ENCODE measurements at regions not wholly inside any gene's neighbourhood (a gene's known extent, or its start where the extent isn't known, plus 50 kb on each side); places are given as distances from the start of the nearest gene placed in this dataset.
A peak's percentile ranks its signal among the peaks of the same experiment; 100 is the strongest.

DNA sequence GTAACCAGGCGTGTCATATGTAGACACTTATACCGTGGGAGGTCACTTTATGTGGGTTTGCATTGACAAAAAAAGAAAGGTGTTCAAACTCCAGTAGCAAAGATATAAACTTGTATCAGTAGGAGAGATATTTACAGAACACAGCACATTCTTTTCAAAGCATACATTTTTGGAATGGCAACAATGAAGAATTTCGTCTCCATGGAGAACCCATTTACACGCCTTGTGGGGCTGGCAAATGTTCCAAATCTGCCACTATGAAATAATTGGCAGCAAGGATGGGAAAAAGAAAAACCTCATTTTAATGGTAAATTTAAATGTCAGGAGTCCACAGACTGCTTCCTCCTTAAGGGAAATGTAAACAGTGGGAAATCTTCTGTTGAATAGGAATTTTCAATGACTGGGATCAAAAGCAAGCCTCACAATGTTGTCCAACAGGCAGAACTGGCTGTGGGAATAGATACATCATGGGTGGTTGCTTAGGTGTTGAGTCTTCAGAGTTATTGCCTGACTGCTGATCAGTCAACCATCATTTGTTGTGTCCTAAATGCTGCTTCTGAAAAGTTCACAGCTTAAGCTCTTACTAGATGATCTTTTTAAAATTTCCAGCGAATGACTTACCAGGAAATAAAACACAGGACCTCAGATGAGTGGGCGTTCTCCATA, 256.6 kb upstream of the SEMA3C start:
- Histone ChIP-seq H3K9me3 (ENCODE audit: control insufficient read depth, low read length) (no peaks in the 10 kb centered on the region), H3K4me1 (ENCODE audit: control insufficient read depth, insufficient read depth, low read length) (no peaks in the 10 kb centered on the region), H3K27me3 (ENCODE audit: control insufficient read depth, insufficient read depth) (no peaks in the 10 kb centered on the region), H3K4me3 (ENCODE audit: low read length) (no peak overlapping the region), H3K27ac (ENCODE audit: low read length) (no peak overlapping the region)
- intact Hi-C loops (cut with DNase I): no loop called here
- DNase-seq: no peak
- ATAC-seq: no peak
- 65% methylated on average over 6 of the region's 6 CpGs for WGBS

- H3K4me3 ChIP-seq (ENCODE audit: low read length): no peak overlapping the region
- WGBS: 25% methylated on average over 7 of the region's 7 CpGs
- no peak for ATAC-seq
- H3K27me3 ChIP-seq (ENCODE audit: control insufficient read depth, insufficient read depth): no peaks in the 10 kb centered on the region
- no peaks in the 10 kb centered on the region for H3K4me1 ChIP-seq (ENCODE audit: control insufficient read depth, insufficient read depth, low read length)
- H3K9me3 ChIP-seq (ENCODE audit: control insufficient read depth, low read length): no peaks in the 10 kb centered on the region
- no peak overlapping the region for H3K27ac ChIP-seq (ENCODE audit: low read length)
- DNase-seq: no peak
- intact Hi-C loops (cut with DNase I): no loop called here
Observed at GRCh38 chr7:81173766-81174281, 255.0 kb upstream of the SEMA3C start.

- WGBS: 87% methylated on average over 3 of the region's 3 CpGs
- Histone ChIP-seq H3K27ac (ENCODE audit: low read length) (no peak overlapping the region), H3K27me3 (ENCODE audit: control insufficient read depth, insufficient read depth) (no peaks in the 10 kb centered on the region), H3K4me1 (ENCODE audit: control insufficient read depth, insufficient read depth, low read length) (no peaks in the 10 kb centered on the region), H3K4me3 (ENCODE audit: low read length) (no peak overlapping the region), H3K9me3 (ENCODE audit: control insufficient read depth, low read length) (no peaks in the 10 kb centered on the region)
- ATAC-seq (no peak), DNase-seq (no peak)
- intact Hi-C loops (cut with DNase I): no loop called here
Observed at GRCh38 chr7:81170291-81170690, 251.4 kb upstream of the SEMA3C start.

DNA sequence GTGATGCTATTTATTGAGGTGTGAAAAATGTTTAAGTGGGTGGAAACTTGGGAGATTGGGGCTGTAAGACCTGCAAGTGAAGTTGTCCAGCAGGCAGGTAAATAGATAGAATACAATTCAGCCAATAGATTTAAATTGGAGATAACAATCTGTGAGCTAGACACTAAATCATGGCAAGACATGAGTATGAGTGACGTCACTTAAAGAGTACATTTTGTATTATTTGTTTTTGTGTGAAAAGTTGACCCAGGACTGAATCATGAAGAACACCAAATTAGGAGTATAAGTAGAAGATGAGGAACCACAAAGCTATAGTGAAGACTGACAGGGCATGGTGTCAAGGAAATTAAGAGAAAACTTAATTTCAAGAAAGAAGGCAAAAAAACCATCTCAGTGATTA, 249.1 kb upstream of the SEMA3C start:
- Histone ChIP-seq H3K27me3 (ENCODE audit: control insufficient read depth, insufficient read depth) (no peaks in the 10 kb centered on the region), H3K9me3 (ENCODE audit: control insufficient read depth, low read length) (no peaks in the 10 kb centered on the region), H3K4me3 (ENCODE audit: low read length) (no peak overlapping the region), H3K4me1 (ENCODE audit: control insufficient read depth, insufficient read depth, low read length) (no peaks in the 10 kb centered on the region), H3K27ac (ENCODE audit: low read length) (no peak overlapping the region)
- intact Hi-C loops (cut with DNase I): no loop called here
- DNase-seq (no peak), ATAC-seq (no peak)
- 89% methylated on average over 1 of the region's 1 CpG for WGBS

GRCh38 chr7:81165070-81165469, 246.2 kb upstream of the SEMA3C start:
- ATAC-seq: no peak
- intact Hi-C loops (cut with DNase I): no loop called here
- 83% methylated on average over 4 of the region's 4 CpGs for WGBS

DNA sequence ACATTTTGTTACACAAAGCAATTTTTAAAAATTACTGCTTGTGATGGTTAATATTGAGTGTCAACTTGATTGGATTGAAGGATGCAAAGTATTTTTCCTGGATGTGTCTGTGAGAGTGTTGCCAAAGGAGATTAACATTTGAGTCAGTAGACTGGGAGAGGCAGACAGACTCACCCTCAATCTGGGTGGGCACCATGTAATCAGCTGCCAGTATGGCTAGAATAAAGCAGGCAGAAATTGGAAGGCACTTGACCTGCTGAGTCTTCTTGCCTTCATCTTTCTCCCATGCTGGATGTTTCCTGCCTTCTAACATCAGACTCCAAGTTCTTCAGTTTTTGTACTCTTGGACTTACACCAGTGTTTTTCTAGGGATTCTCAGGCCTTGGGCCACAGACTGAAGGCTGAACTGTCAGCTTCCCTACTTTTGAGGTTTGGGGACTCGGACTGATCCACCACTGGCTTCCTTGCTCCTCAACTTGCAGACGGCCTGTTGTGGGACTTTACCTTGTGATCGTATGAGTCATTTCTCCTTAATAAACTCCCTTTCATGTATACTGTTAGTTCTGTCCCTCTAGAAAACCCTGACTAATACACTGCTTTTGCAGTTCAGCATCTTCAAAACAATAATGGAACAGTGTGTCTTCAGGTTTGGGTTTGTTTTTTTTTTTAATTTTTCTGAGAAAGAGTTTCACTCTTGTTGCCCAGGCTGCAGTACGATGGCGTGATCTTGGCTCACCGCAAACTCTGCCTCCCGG, 244.1 kb upstream of the SEMA3C start:
- Histone ChIP-seq H3K4me3 (ENCODE audit: low read length) (no peak overlapping the region), H3K27ac (ENCODE audit: low read length) (no peak overlapping the region), H3K9me3 (ENCODE audit: control insufficient read depth, low read length) (no peaks in the 10 kb centered on the region), H3K27me3 (ENCODE audit: control insufficient read depth, insufficient read depth) (no peaks in the 10 kb centered on the region), H3K4me1 (ENCODE audit: control insufficient read depth, insufficient read depth, low read length) (no peaks in the 10 kb centered on the region)
- intact Hi-C loops (cut with DNase I): no loop called here
- ATAC-seq (no peak), DNase-seq (no peak)
- WGBS: 86% methylated on average over 7 of the region's 7 CpGs

More at GRCh38 chr7:81165070-81165469, 246.2 kb upstream of the SEMA3C start:
- H3K27ac ChIP-seq (ENCODE audit: low read length): no peak overlapping the region
- no peaks in the 10 kb centered on the region for H3K27me3 ChIP-seq (ENCODE audit: control insufficient read depth, insufficient read depth)
- H3K4me1 ChIP-seq (ENCODE audit: control insufficient read depth, insufficient read depth, low read length): no peaks in the 10 kb centered on the region
- no peak overlapping the region for H3K4me3 ChIP-seq (ENCODE audit: low read length)
- DNase-seq: no peak
- H3K9me3 ChIP-seq (ENCODE audit: control insufficient read depth, low read length): no peaks in the 10 kb centered on the region

DNA sequence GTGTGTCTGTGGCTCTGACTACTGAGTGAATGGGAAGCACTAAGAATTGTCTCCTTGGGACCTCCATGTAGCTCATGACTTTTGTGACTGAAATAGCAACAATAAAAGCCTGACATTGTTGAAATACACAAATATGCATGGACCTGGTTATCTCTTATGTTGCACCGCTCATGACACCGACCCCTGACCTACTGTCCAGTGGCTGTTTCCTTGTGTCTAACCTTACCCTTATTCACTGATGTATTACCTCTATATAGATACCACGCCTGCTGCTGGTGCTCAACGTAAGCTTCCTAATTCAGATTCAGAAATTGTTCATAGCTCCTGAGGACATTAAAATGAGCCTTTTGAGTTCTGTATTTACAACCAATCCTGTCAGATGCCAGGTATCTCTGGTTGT, 243.4 kb upstream of the SEMA3C start:
- Histone ChIP-seq H3K4me1 (ENCODE audit: control insufficient read depth, insufficient read depth, low read length) (no peaks in the 10 kb centered on the region), H3K27ac (ENCODE audit: low read length) (no peak overlapping the region), H3K9me3 (ENCODE audit: control insufficient read depth, low read length) (no peaks in the 10 kb centered on the region), H3K27me3 (ENCODE audit: control insufficient read depth, insufficient read depth) (no peaks in the 10 kb centered on the region), H3K4me3 (ENCODE audit: low read length) (no peak overlapping the region)
- no peak for DNase-seq
- no peak for ATAC-seq
- 80% methylated on average over 4 of the region's 4 CpGs for WGBS
- intact Hi-C loops (cut with DNase I): no loop called here

DNA sequence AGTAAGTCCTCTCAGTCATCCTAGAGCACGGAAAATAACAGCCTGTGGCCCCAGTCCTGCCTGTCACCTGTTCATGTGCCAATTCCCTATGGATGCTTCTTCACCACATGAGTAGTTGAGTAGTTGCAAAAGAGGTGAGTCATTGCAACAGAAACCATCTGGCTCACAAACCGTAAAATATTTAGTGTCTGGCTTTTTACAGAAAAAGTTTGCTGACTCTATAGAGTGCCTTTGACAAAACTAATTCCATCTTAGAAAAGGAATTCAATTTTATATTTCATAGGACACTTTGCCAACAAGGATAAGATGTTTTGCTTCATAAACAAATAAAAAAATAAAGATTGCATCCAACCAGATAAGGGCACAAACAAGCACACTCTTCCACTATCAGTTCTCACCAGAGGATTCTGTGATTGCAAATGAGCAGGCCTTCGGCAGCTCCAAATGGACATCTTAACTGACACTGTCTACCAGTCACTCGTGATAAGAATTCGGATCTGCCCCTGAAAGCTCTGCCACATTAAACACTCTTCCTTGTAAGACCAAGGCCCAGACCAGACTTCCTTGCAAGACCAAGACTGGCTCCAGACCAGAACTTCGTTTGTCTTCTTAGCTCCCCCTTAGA, 242.7 kb upstream of the SEMA3C start:
- Histone ChIP-seq H3K27me3 (ENCODE audit: control insufficient read depth, insufficient read depth) (no peaks in the 10 kb centered on the region), H3K27ac (ENCODE audit: low read length) (peak overlapping the region; percentile 27), H3K9me3 (ENCODE audit: control insufficient read depth, low read length) (no peaks in the 10 kb centered on the region), H3K4me3 (ENCODE audit: low read length) (no peak overlapping the region), H3K4me1 (ENCODE audit: control insufficient read depth, insufficient read depth, low read length) (no peaks in the 10 kb centered on the region)
- DNase-seq: no peak
- peak; percentile 41 to 69 for ATAC-seq
- intact Hi-C loops (cut with DNase I): no loop called here
- 24% methylated on average over 6 of the region's 6 CpGs for WGBS

DNA sequence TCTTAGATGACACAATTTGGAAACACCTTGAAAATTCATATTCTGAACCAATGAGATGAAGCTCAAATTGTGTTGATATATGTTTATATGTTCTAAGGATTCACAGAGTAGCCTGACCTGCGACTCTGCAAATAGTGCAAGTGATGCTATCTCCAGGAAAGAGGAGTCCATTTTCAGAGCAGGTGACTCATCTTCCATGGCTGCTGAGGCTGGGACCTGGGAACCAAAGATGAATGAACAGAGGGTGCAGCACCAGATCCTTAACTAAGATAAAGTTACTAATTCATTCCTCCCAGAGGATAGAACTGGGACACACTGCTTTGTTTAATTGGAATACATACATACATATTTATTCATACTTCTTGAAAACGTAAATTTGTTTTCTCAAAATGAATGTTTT, 240.6 kb upstream of the SEMA3C start:
- no peaks in the 10 kb centered on the region for H3K4me1 ChIP-seq (ENCODE audit: control insufficient read depth, insufficient read depth, low read length)
- ATAC-seq: no peak
- H3K9me3 ChIP-seq (ENCODE audit: control insufficient read depth, low read length): no peaks in the 10 kb centered on the region
- H3K27ac ChIP-seq (ENCODE audit: low read length): no peak overlapping the region
- 81% methylated on average over 2 of the region's 2 CpGs for WGBS
- no peak for DNase-seq
- H3K4me3 ChIP-seq (ENCODE audit: low read length): no peak overlapping the region
- H3K27me3 ChIP-seq (ENCODE audit: control insufficient read depth, insufficient read depth): no peaks in the 10 kb centered on the region
- intact Hi-C loops (cut with DNase I): no loop called here

- DNase-seq: no peak
- Histone ChIP-seq H3K4me1 (ENCODE audit: control insufficient read depth, insufficient read depth, low read length) (no peaks in the 10 kb centered on the region), H3K4me3 (ENCODE audit: low read length) (no peak overlapping the region), H3K9me3 (ENCODE audit: control insufficient read depth, low read length) (no peaks in the 10 kb centered on the region), H3K27ac (ENCODE audit: low read length) (no peak overlapping the region), H3K27me3 (ENCODE audit: control insufficient read depth, insufficient read depth) (no peaks in the 10 kb centered on the region)
- 74% methylated on average over 3 of the region's 3 CpGs for WGBS
- intact Hi-C loops (cut with DNase I): no loop called here
- no peak for ATAC-seq
Observed at GRCh38 chr7:81158189-81158588, 239.3 kb upstream of the SEMA3C start.

GRCh38 chr7:81155654-81156373, 237.0 kb upstream of the SEMA3C start:
- Histone ChIP-seq H3K27ac (ENCODE audit: low read length) (no peak overlapping the region), H3K9me3 (ENCODE audit: control insufficient read depth, low read length) (no peaks in the 10 kb centered on the region), H3K27me3 (ENCODE audit: control insufficient read depth, insufficient read depth) (no peaks in the 10 kb centered on the region), H3K4me3 (ENCODE audit: low read length) (no peak overlapping the region), H3K4me1 (ENCODE audit: control insufficient read depth, insufficient read depth, low read length) (no peaks in the 10 kb centered on the region)
- 63% methylated on average over 4 of the region's 4 CpGs for WGBS
- ATAC-seq (no peak), DNase-seq (no peak)
- intact Hi-C loops (cut with DNase I): no loop called here

Measured in right cardiac atrium (tissue), 5 donors.